IMR-90 (cell line): ENCODE measurements at regions not wholly inside any gene's neighbourhood (a gene's known extent, or its start where the extent isn't known, plus 50 kb on each side); places are given as distances from the start of the nearest gene placed in this dataset.
A peak's percentile ranks its signal among the peaks of the same experiment; 100 is the strongest.

Source experiments
- ATAC-seq: fragments of 200-7000 bp; cut with Tn5 transposase; 2 replicates; pipeline ENCODE4 v1.9.1; 2020; ENCODE audit warnings: low read depth, mild to moderate bottlenecking, moderate library complexity
- BruUV-seq: library from RNA; stranded (reverse); fragments of 400-500 nt; replicated peaks from 2 replicates; lab custom pipeline; 2021; lab: Mats Ljungman, UMichigan
- CTCF ChIA-PET: fragments of 300-600 bp; formaldehyde crosslinking; extraction: SDS; loops from one replicate; lab custom pipeline; 2021; ENCODE audit warnings: antibody characterized with exemption; lab: Yijun Ruan, JAX
- POLR2A ChIA-PET: fragments of 300-600 bp; sonication (Branson Sonifier 250); formaldehyde crosslinking; loops from one replicate; lab custom pipeline; 2022; ENCODE audit warnings: antibody characterized with exemption; ENCODE audit not compliant: unreplicated experiment; lab: Charles Lee
- DNase-seq: peaks from one replicate; pipeline ENCODE4 v3.0.0; 2013
- H2AFZ ChIP-seq: replicated peaks from 2 replicates; pipeline ENCODE3; 2013; ENCODE audit warnings: low read length, mild to moderate bottlenecking; ENCODE audit not compliant: poor library complexity
- H2AK5ac ChIP-seq: 2 replicates; pipeline ENCODE4 v1.6.1; 2013; ENCODE audit warnings: low read depth, low read length, inconsistent platforms
- H2AK9ac ChIP-seq: replicated peaks from 2 replicates; pipeline ENCODE3; 2013; ENCODE audit warnings: mild to moderate bottlenecking, low read depth, low read length, moderate library complexity; ENCODE audit not compliant: poor library complexity
- H2BK120ac ChIP-seq: 2 replicates; pipeline ENCODE4 v1.6.1; 2013; ENCODE audit warnings: low read depth, low read length, inconsistent platforms
- H2BK15ac ChIP-seq: 3 replicates; pipeline ENCODE4 v1.6.1; 2013; ENCODE audit warnings: low read depth, low read length, inconsistent platforms
- H2BK20ac ChIP-seq: 2 replicates; pipeline ENCODE4 v1.6.1; 2013; ENCODE audit warnings: low read depth, mild to moderate bottlenecking, inconsistent platforms, low read length, moderate library complexity
- H2BK5ac ChIP-seq: 2 replicates; pipeline ENCODE4 v1.6.1; 2013; ENCODE audit warnings: mild to moderate bottlenecking, low read depth, low read length, inconsistent platforms; ENCODE audit not compliant: poor library complexity, severe bottlenecking
- H3K14ac ChIP-seq: replicated peaks from 2 replicates; pipeline ENCODE4 v1.6.1; 2013; ENCODE audit warnings: low read depth, low read length, inconsistent platforms
- H3K18ac ChIP-seq: 2 replicates; pipeline ENCODE4 v1.6.1; 2013; ENCODE audit warnings: low read depth, low read length, control low read depth
- H3K23ac ChIP-seq: 2 replicates; pipeline ENCODE4 v1.6.1; 2013; ENCODE audit warnings: low read depth, low read length, inconsistent platforms
- H3K27ac ChIP-seq: 2 replicates; pipeline ENCODE4 v1.5.1; 2013; ENCODE audit warnings: mild to moderate bottlenecking, control low read depth, low read length; ENCODE audit not compliant: insufficient read depth
- H3K27me3 ChIP-seq: 2 replicates; pipeline ENCODE4 v1.6.1; 2013; ENCODE audit warnings: low read length; ENCODE audit not compliant: control insufficient read depth, insufficient read depth
- H3K36me3 ChIP-seq: 2 replicates; pipeline ENCODE4 v1.6.1; 2013; ENCODE audit warnings: low read length, mixed read lengths; ENCODE audit not compliant: control insufficient read depth, insufficient read depth
- H3K4ac ChIP-seq: 2 replicates; pipeline ENCODE4 v1.6.1; 2013; ENCODE audit warnings: low read depth, low read length, inconsistent platforms
- H3K4me1 ChIP-seq: 2 replicates; pipeline ENCODE4 v1.6.1; 2013; ENCODE audit warnings: low read length, mixed read lengths; ENCODE audit not compliant: control insufficient read depth, insufficient read depth
- H3K4me2 ChIP-seq: 2 replicates; pipeline ENCODE4 v1.6.1; 2013; ENCODE audit warnings: low read depth, mild to moderate bottlenecking, control low read depth, low read length, moderate library complexity
- H3K4me3 ChIP-seq: 2 replicates; pipeline ENCODE4 v1.5.1; 2013; ENCODE audit warnings: low read depth, mild to moderate bottlenecking, control low read depth, low read length, moderate library complexity; ENCODE audit not compliant: insufficient read depth
- H3K56ac ChIP-seq: 2 replicates; pipeline ENCODE4 v1.6.1; 2013; ENCODE audit warnings: low read length, inconsistent platforms; ENCODE audit not compliant: insufficient read depth; ENCODE audit errors: extremely low read depth
- H3K79me1 ChIP-seq, 2 experiments: 2 replicates each; pipeline ENCODE4 v1.6.1; 2013; ENCODE audit warnings: low read length in 2 of 2, inconsistent platforms in 1 of 2, low read depth in 1 of 2
- H3K9ac ChIP-seq: 2 replicates; pipeline ENCODE4 v1.6.1; 2013; ENCODE audit warnings: low read depth, low read length, control low read depth
- H3K9me1 ChIP-seq: 2 replicates; pipeline ENCODE4 v1.6.1; 2013; ENCODE audit warnings: low read length, inconsistent platforms; ENCODE audit not compliant: insufficient read depth
- H3K9me3 ChIP-seq: 2 replicates; pipeline ENCODE4 v1.6.1; 2013; ENCODE audit warnings: low read length; ENCODE audit not compliant: control insufficient read depth, insufficient read depth
- H4K20me1 ChIP-seq: 2 replicates; pipeline ENCODE4 v1.6.1; 2013; ENCODE audit warnings: low read length, inconsistent platforms; ENCODE audit not compliant: insufficient read depth
- H4K5ac ChIP-seq: 2 replicates; pipeline ENCODE4 v1.6.1; 2013; ENCODE audit warnings: mild to moderate bottlenecking, low read depth, low read length, control low read depth
- H4K8ac ChIP-seq, 2 experiments: 2 replicates each; pipeline ENCODE4 v1.6.1; 2013; ENCODE audit warnings: low read depth in 2 of 2, low read length in 2 of 2, control low read depth in 1 of 2, inconsistent platforms in 1 of 2
- H4K91ac ChIP-seq: 2 replicates; pipeline ENCODE4 v1.6.1; 2013; ENCODE audit warnings: low read depth, low read length, inconsistent platforms; ENCODE audit not compliant: insufficient read depth
- CEBPB ChIP-seq: IDR thresholded peaks from 2 replicates; pipeline ENCODE4 v1.6.1; 2012; ENCODE audit warnings: low read depth, low read length, improper control_type of control experiment
- MAFK ChIP-seq: IDR thresholded peaks from 2 replicates; pipeline ENCODE4 v1.6.1; 2012; ENCODE audit warnings: low read depth, low read length, improper control_type of control experiment
- WGBS, 2 experiments: methylation state at CpG; one replicate each; pipeline versions ENCODE4 v1.1.5 to v1.1.7; 2013; ENCODE audit warnings: missing lambda C conversion rate in 2 of 2; ENCODE audit not compliant: insufficient read length in 1 of 2; ENCODE audit errors: extremely low coverage in 2 of 2; 5-methylcytosine and 5-hydroxymethylcytosine counted together
- dilution Hi-C: fragments of 300-500 bp; cut with HindIII; formaldehyde crosslinking; loops from one replicate; pipeline ENCODE4 v1.14.3; 2018; ENCODE audit warnings: low sequenced_read_pairs; ENCODE audit not compliant: unreplicated experiment
- in situ Hi-C: fragments of 300-500 bp; cut with MboI; formaldehyde crosslinking; loops from 3 replicates; pipeline ENCODE4 v1.14.3; 2019; ENCODE audit warnings: low sequenced_read_pairs, inconsistent platforms, mixed read lengths
- intact Hi-C: fragments of 100-400 bp; cut with micrococcal nuclease; formaldehyde crosslinking; loops from 2 replicates; pipeline ENCODE4 v1.10.0; 2022

DNA sequence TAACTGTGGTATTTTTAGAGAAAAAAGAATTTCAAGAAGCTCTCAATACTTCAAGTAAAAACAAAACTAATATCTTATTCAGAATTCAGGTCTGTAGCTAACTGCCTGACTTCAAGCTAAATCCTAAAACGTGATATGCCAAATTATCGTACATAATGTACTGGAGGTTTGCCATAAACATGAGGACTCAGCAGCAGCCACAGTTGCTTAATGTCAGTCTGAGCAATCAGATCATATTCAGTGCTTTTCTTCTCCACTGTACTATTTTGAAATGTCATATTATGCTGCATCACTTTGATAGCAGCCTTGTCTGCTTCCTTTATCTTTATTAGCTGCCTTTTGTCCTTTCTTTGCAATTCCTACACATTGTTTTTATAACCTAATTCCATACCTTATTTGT is 265.1 kb upstream of the EDNRB start:
- Histone ChIP-seq H2BK15ac (no peak overlapping the region), H4K5ac (no peak overlapping the region), H3K23ac (no peak overlapping the region), H2BK20ac (no peak overlapping the region), H3K36me3 (no peaks in the 10 kb centered on the region), H3K18ac (no peak overlapping the region), H3K27me3 (no peaks in the 10 kb centered on the region), H3K4me1 (no peaks in the 10 kb centered on the region), H3K56ac (no peak overlapping the region), H4K91ac (no peak overlapping the region), H3K9me3 (no peaks in the 10 kb centered on the region), H3K9ac (no peak overlapping the region), H4K8ac (no peak overlapping the region), H3K9me1 (no peaks in the 10 kb centered on the region), H2AK9ac (no peak overlapping the region), H3K14ac (no peak overlapping the region), H2BK5ac (no peak overlapping the region), H3K4me3 (no peak overlapping the region), H2AK5ac (no peak overlapping the region), H3K4me2 (no peak overlapping the region), H3K4ac (no peak overlapping the region), H3K79me1 (no peaks in the 10 kb centered on the region), H2AFZ (no peak overlapping the region), H4K20me1 (no peaks in the 10 kb centered on the region), H3K27ac (no peak overlapping the region), H2BK120ac (no peak overlapping the region)
- POLR2A ChIA-PET: no interaction called here
- TF ChIP-seq MAFK (no peak), CEBPB (peak; percentile 38; the same call in 1 of the 2 replicates)
- no CpG with 5 or more reads among the region's 2 CpGs for WGBS, 2 experiments
- in situ Hi-C loops: no loop called here
- ATAC-seq (no peak), DNase-seq (peak; percentile 52)
- BruUV-seq: no TSS peak
- CTCF ChIA-PET: no interaction called here
- intact Hi-C loops: no loop called here
- dilution Hi-C loops: no loop called here
